CD4-positive, alpha-beta memory T cell (primary cell): ENCODE measurements at regions not wholly inside any gene's neighbourhood (a gene's known extent, or its start where the extent isn't known, plus 50 kb on each side); places are given as distances from the start of the nearest gene placed in this dataset.
"Not testable (repeated sequence)": the region's sequence is repeated elsewhere in the genome, so short reads cannot be mapped to it uniquely, and the experiment has no call there.

Experiments
- CTCF ChIA-PET: fragments of 350-600 bp; sonication (Branson Sonifier 250); formaldehyde crosslinking; loops from one replicate; lab custom pipeline; 2021; ENCODE audit warnings: inconsistent platforms; ENCODE audit not compliant: partially characterized antibody; lab: Charles Lee
- POLR2A ChIA-PET: fragments of 350-600 bp; sonication (Branson Sonifier 250); formaldehyde crosslinking; loops from one replicate; lab custom pipeline; 2021; ENCODE audit not compliant: partially characterized antibody; lab: Charles Lee
- DNase-seq, 5 donors: peaks; one replicate each; pipeline versions ENCODE4 v3.0.0 to v3.0.0-alpha.2; 2020 to 2022; ENCODE audit warnings: mixed read lengths in 1 of 5
- H3K27ac ChIP-seq: one replicate; pipeline ENCODE4 v1.7.0; 2013; ENCODE audit warnings: low read depth, low read length
- H3K27me3 ChIP-seq: 2 replicates; pipeline ENCODE4 v1.7.0; 2013; ENCODE audit warnings: mild to moderate bottlenecking, low read length, moderate library complexity; ENCODE audit not compliant: insufficient read depth
- H3K36me3 ChIP-seq: 2 replicates; pipeline ENCODE4 v1.7.0; 2013; ENCODE audit warnings: mild to moderate bottlenecking, low read length, moderate library complexity; ENCODE audit not compliant: insufficient read depth
- H3K4me1 ChIP-seq: 2 replicates; pipeline ENCODE4 v1.7.0; 2013; ENCODE audit warnings: mild to moderate bottlenecking, low read length, moderate library complexity; ENCODE audit not compliant: insufficient read depth
- H3K4me3 ChIP-seq, 2 donors: one replicate each; pipeline ENCODE4 v1.7.0; 2013; ENCODE audit warnings: low read length in 2 of 2, mild to moderate bottlenecking in 1 of 2
- H3K9me3 ChIP-seq, 2 donors: one replicate each; pipeline ENCODE4 v1.7.0; 2013; ENCODE audit warnings: low read length in 2 of 2, control low read depth in 1 of 2; ENCODE audit not compliant: control insufficient read depth in 1 of 2
- H3K27ac Mint-ChIP-seq, 7 donors: one replicate each; pipeline ENCODE4 v1.8.0; 2020 to 2021; ENCODE audit warnings: mixed read lengths in 7 of 7, mild to moderate bottlenecking in 6 of 7, inconsistent platforms in 3 of 7, moderate library complexity in 3 of 7
- H3K27me3 Mint-ChIP-seq, 2 donors: one replicate each; pipeline ENCODE4 v1.8.0; 2020 to 2021; ENCODE audit warnings: mixed read lengths in 2 of 2
- H3K36me3 Mint-ChIP-seq, 2 donors: one replicate each; pipeline ENCODE4 v1.8.0; 2020 to 2021; ENCODE audit warnings: mixed read lengths in 2 of 2, inconsistent platforms in 1 of 2, mild to moderate bottlenecking in 1 of 2
- H3K4me1 Mint-ChIP-seq, 4 donors: one replicate each; pipeline ENCODE4 v1.8.0; 2020 to 2021; ENCODE audit warnings: mixed read lengths in 4 of 4, mild to moderate bottlenecking in 1 of 4
- H3K4me3 Mint-ChIP-seq, 8 donors: one replicate each; pipeline ENCODE4 v1.8.0; 2020 to 2021; ENCODE audit warnings: mixed read lengths in 8 of 8, mild to moderate bottlenecking in 7 of 8, moderate library complexity in 6 of 8, inconsistent platforms in 3 of 8
- H3K9me3 Mint-ChIP-seq, 8 donors: one replicate each; pipeline ENCODE4 v1.8.0; 2020 to 2021; ENCODE audit warnings: mixed read lengths in 8 of 8, mild to moderate bottlenecking in 5 of 8, inconsistent platforms in 3 of 8, moderate library complexity in 1 of 8
- intact Hi-C: fragments of 100-400 bp; cut with micrococcal nuclease; formaldehyde crosslinking; loops from one replicate; pipeline ENCODE4 v1.15.1; 2023

- no peaks in the 10 kb centered on the region for H3K36me3 Mint-ChIP-seq
- Histone ChIP-seq H3K27ac (no peak overlapping the region), H3K4me1 (no peaks in the 10 kb centered on the region), H3K9me3 (no peaks in the 10 kb centered on the region), H3K27me3 (no peaks in the 10 kb centered on the region), H3K4me3 (no peak overlapping the region), H3K36me3 (no peaks in the 10 kb centered on the region)
- no peaks in the 10 kb centered on the region for H3K4me1 Mint-ChIP-seq
- ChIA-PET CTCF (no interaction called here), POLR2A (no interaction called here)
- no peak for DNase-seq
- peaks cover 0 to 20% (median 7%) of the 10 kb centered on the region in 8 donors for H3K9me3 Mint-ChIP-seq
- intact Hi-C loops = no loop called here
- H3K27me3 Mint-ChIP-seq = no peaks in the 10 kb centered on the region
- no peak overlapping the region for H3K4me3 Mint-ChIP-seq
- H3K27ac Mint-ChIP-seq = no peak overlapping the region
Observed at GRCh38 chr4:43485196-43485595, 592.7 kb downstream of the GRXCR1 start.

GRCh38 chr4:43496188-43496587 is 603.7 kb downstream of the GRXCR1 start:
- Histone ChIP-seq H3K4me3 (no peak overlapping the region), H3K27ac (no peak overlapping the region), H3K9me3 (no peaks in the 10 kb centered on the region), H3K27me3 (no peaks in the 10 kb centered on the region), H3K4me1 (no peaks in the 10 kb centered on the region), H3K36me3 (no peaks in the 10 kb centered on the region)
- intact Hi-C loops = no loop called here
- H3K27me3 Mint-ChIP-seq = no peaks in the 10 kb centered on the region
- no peak for DNase-seq
- H3K4me1 Mint-ChIP-seq = no peaks in the 10 kb centered on the region
- H3K4me3 Mint-ChIP-seq = no peak overlapping the region
- H3K36me3 Mint-ChIP-seq = no peaks in the 10 kb centered on the region
- ChIA-PET CTCF (no interaction called here), POLR2A (no interaction called here)
- H3K9me3 Mint-ChIP-seq = peaks cover 0 to 8% (median under 1%) of the 10 kb centered on the region in 8 donors
- no peak overlapping the region for H3K27ac Mint-ChIP-seq

GRCh38 chr4:43496602-43497001 is 604.1 kb downstream of the GRXCR1 start:
- Mint-ChIP-seq H3K9me3 (peaks cover 0 to 8% (median under 1%) of the 10 kb centered on the region in 8 donors), H3K36me3 (no peaks in the 10 kb centered on the region), H3K4me3 (no peak overlapping the region), H3K4me1 (no peaks in the 10 kb centered on the region), H3K27ac (no peak overlapping the region), H3K27me3 (no peaks in the 10 kb centered on the region)
- ChIA-PET CTCF (no interaction called here), POLR2A (no interaction called here)
- Histone ChIP-seq H3K27ac (no peak overlapping the region), H3K4me3 (no peak overlapping the region), H3K36me3 (no peaks in the 10 kb centered on the region), H3K4me1 (no peaks in the 10 kb centered on the region), H3K9me3 (no peaks in the 10 kb centered on the region), H3K27me3 (no peaks in the 10 kb centered on the region)
- no peak for DNase-seq
- intact Hi-C loops = no loop called here

GRCh38 chr4:43505823-43506222 is 613.3 kb downstream of the GRXCR1 start:
- H3K36me3 ChIP-seq, H3K9me3 ChIP-seq, H3K27me3 ChIP-seq, H3K4me3 Mint-ChIP-seq, H3K27me3 Mint-ChIP-seq, H3K4me1 Mint-ChIP-seq, H3K9me3 Mint-ChIP-seq, H3K4me3 ChIP-seq, H3K27ac ChIP-seq, POLR2A ChIA-PET, DNase-seq, H3K36me3 Mint-ChIP-seq, H3K4me1 ChIP-seq, CTCF ChIA-PET, H3K27ac Mint-ChIP-seq, intact Hi-C loops: not testable (repeated sequence)

GRCh38 chr4:43512253-43512652 is 619.7 kb downstream of the GRXCR1 start:
- no peaks in the 10 kb centered on the region for H3K9me3 ChIP-seq
- H3K27me3 ChIP-seq = no peaks in the 10 kb centered on the region
- DNase-seq = no peak
- Mint-ChIP-seq H3K9me3 (peaks cover 0 to 17% (median 12%) of the 10 kb centered on the region in 8 donors), H3K27me3 (no peaks in the 10 kb centered on the region), H3K36me3 (no peaks in the 10 kb centered on the region), H3K4me3 (no peak overlapping the region), H3K4me1 (no peaks in the 10 kb centered on the region), H3K27ac (no peak overlapping the region)
- CTCF ChIA-PET = no interaction called here
- no peak overlapping the region for H3K4me3 ChIP-seq
- intact Hi-C loops = no loop called here
- H3K36me3 ChIP-seq = no peaks in the 10 kb centered on the region
- no peak overlapping the region for H3K27ac ChIP-seq
- POLR2A ChIA-PET = no interaction called here
- H3K4me1 ChIP-seq = no peaks in the 10 kb centered on the region

- no peaks in the 10 kb centered on the region for H3K27me3 ChIP-seq
- Mint-ChIP-seq H3K4me1 (no peaks in the 10 kb centered on the region), H3K27ac (no peak overlapping the region), H3K36me3 (no peaks in the 10 kb centered on the region), H3K27me3 (no peaks in the 10 kb centered on the region), H3K9me3 (peaks cover 0 to 8% (median 3%) of the 10 kb centered on the region in 8 donors), H3K4me3 (no peak overlapping the region)
- DNase-seq = no peak
- no peaks in the 10 kb centered on the region for H3K36me3 ChIP-seq
- no peaks in the 10 kb centered on the region for H3K4me1 ChIP-seq
- ChIA-PET CTCF (no interaction called here), POLR2A (no interaction called here)
- no peaks in the 10 kb centered on the region for H3K9me3 ChIP-seq
- no peak overlapping the region for H3K27ac ChIP-seq
- no peak overlapping the region for H3K4me3 ChIP-seq
- intact Hi-C loops = no loop called here
Observed at GRCh38 chr4:43525646-43526045, 633.1 kb downstream of the GRXCR1 start.

- Mint-ChIP-seq H3K36me3 (no peaks in the 10 kb centered on the region), H3K27me3 (no peaks in the 10 kb centered on the region), H3K4me3 (no peak overlapping the region), H3K4me1 (no peaks in the 10 kb centered on the region), H3K9me3 (peaks cover 0 to 12% (median 5%) of the 10 kb centered on the region in 8 donors), H3K27ac (no peak overlapping the region)
- POLR2A ChIA-PET = no interaction called here
- intact Hi-C loops = no loop called here
- no peaks in the 10 kb centered on the region for H3K9me3 ChIP-seq
- CTCF ChIA-PET = no interaction called here
- H3K4me1 ChIP-seq = no peaks in the 10 kb centered on the region
- no peak overlapping the region for H3K27ac ChIP-seq
- H3K4me3 ChIP-seq = no peak overlapping the region
- H3K27me3 ChIP-seq = no peaks in the 10 kb centered on the region
- no peak for DNase-seq
- H3K36me3 ChIP-seq = no peaks in the 10 kb centered on the region
Observed at GRCh38 chr4:43547561-43547960, 655.0 kb downstream of the GRXCR1 start.

- no peaks in the 10 kb centered on the region for H3K27me3 Mint-ChIP-seq
- H3K36me3 Mint-ChIP-seq = no peaks in the 10 kb centered on the region
Observed at GRCh38 chr4:43550981-43551627, 658.6 kb downstream of the GRXCR1 start.

More at GRCh38 chr4:43550981-43551627, 658.6 kb downstream of the GRXCR1 start:
- intact Hi-C loops = no loop called here
- ChIA-PET CTCF (no interaction called here), POLR2A (no interaction called here)
- Histone ChIP-seq H3K27me3 (no peaks in the 10 kb centered on the region), H3K4me3 (no peak overlapping the region), H3K36me3 (no peaks in the 10 kb centered on the region), H3K4me1 (no peaks in the 10 kb centered on the region), H3K9me3 (no peaks in the 10 kb centered on the region), H3K27ac (no peak overlapping the region)
- peaks cover 0 to 22% (median 6%) of the 10 kb centered on the region in 8 donors for H3K9me3 Mint-ChIP-seq
- no peak for DNase-seq
- H3K4me3 Mint-ChIP-seq = no peak overlapping the region
- no peaks in the 10 kb centered on the region for H3K4me1 Mint-ChIP-seq
- no peak overlapping the region for H3K27ac Mint-ChIP-seq
